ENCODE measurements at regions not wholly inside any gene's neighbourhood (a gene's known extent, or its start where the extent isn't known, plus 50 kb on each side); places are given as distances from the start of the nearest gene placed in this dataset.

DNA sequence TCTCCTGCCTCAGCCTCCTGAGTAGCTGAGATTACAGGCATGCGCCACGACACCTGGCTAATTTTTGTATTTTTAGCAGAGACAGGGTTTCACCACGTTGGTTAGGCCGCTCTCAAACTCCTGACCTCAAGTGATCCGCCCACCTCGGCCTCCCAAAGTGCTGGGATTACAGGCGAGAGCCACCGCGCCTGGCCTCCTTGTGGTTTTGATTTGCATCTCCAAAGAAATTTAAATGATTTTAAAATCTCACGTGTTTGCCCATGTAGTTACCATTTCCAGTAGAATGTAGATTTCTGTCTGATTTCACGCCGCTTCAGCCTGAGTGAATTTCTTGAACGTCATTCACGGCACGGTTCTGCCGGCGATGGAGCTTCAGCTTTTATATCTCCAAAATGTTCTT lies 55.8 kb downstream of the IGF2 start:
- no peak for DNase-seq (ENCODE audit: low read depth in 2 of 2)

DNA sequence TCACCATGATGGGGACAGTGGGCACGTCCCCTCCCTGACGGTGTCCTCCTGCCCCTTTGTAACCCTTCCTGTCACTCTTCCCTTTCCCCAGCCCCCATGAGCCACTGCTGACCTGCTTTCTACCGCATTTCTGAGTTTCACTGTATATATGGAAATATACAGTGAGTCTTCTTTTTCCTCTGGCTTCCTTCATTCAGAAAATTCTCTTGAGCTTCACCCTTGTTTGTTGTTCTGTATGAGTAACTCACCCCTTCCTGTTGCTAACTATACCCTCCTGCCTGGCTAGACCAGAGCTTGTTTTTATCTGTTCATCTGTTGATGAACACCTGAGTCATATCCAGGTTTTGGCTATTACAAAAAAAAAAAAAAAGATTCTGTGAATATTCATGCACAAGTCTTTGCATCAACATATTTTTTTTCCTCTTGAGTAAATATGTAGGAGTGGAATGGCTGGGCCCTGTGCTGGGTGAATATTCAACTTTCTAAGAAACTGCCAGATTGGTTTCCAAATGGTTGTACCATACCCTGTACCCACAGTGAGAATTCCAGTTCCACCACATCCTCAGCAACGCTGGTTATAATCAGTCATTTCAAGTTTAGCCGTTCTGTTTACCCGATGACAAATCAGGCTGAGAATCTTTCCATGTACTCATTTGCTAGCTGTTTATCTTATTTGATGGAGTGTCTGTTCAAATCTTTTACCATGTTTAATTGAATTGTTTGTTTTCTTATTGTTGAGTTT lies 62.0 kb downstream of the IGF2 start:
- peak in 1 of 2 donors; percentile 27 for DNase-seq (ENCODE audit: low read depth in 2 of 2)

DNA sequence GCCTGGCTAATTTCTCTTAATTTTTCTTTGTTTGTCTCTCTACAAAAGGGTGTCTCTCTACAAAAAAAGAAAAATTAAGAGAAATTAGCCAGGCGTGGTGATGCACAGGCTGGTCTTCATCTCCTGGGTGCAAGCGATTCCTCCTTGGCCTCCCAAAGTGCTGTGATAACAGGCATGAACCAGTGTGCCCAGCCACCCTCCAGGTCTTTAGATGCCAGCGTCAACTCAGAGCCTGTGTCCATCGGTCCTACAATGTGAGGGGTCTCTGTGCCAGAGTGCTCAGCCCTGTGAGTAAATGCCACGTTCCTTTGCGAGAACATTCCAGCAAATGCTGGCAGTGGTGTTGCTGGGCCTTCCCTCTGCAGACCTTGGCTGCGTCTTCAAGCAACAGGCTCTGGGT lies 62.7 kb downstream of the IGF2 start:
- no peak for DNase-seq (ENCODE audit: low read depth in 2 of 2)

DNA sequence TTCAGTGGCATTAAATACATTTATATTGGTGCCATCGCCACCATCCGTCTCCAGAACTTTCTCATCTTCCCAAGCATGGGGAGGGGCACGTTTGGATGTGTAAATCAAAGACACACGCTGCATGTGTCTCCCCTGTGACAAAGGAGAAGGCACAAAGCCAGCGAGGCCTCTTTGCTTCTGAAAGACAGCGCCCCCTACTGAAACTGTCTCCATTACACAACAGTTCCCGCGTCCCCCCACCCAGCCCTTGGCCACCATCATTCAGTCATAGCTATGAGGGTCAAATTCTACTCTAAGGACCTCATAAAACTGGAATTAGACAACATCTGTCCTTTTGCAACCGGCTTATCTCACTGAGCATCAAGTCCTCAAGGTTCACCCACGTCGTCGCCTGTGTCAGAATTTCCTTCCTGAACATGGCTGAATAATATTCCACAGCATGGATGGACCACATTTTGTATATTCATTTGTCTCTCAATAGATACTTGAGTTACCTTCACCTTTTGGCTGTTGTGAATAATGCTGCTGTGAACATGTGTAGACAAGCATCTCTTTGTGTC lies 64.8 kb downstream of the IGF2 start:
- DNase-seq (ENCODE audit: low read depth in 2 of 2), result no peak

GRCh38 chr11:2072551-2073261 lies 66.5 kb downstream of the IGF2 start:
- no peak for DNase-seq (ENCODE audit: low read depth in 2 of 2)

DNA sequence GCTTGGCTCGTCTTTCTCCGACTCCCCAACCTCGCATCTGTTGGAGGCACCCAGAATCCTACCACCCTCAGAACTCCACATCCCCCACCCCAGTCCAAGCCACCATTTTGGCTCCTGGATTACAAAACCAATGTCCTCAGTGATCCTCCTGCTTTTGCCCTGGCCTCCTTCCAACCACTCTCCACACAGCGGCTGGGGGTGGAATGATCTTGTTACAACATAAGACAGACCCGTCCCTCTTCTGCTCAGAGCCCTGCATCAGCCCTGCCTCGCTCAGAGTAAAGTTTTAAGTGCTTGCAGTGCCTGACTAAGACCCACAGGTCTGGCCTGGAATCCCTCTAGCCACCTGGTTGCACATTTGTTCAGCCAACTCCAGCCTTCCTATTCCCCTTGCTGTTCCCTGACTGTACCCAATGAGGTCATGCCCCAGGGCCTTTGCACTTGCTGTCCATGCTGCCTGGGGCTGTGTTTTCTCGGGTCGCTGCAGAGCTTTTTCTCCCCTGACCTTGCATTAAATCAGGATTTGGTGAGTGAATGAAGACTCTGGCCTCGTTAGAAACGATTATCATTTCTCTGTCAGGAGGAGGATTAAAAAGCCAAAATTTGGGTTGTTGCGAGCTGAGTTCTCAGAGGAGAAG lies 67.3 kb downstream of the IGF2 start:
- DNase-seq (ENCODE audit: low read depth in 2 of 2), result no peak
